ENCODE measurements at regions not wholly inside any gene's neighbourhood (a gene's known extent, or its start where the extent isn't known, plus 50 kb on each side); places are given as distances from the start of the nearest gene placed in this dataset.
A peak's percentile ranks its signal among the peaks of the same experiment; 100 is the strongest.

GRCh38 chr13:70662231-70662940 lies 554.1 kb upstream of the KLHL1 start:
- Mint-ChIP-seq H3K27ac (peak overlapping the region; percentile 76), H3K36me3 (ENCODE audit: insufficient read depth) (no peaks in the 10 kb centered on the region), H3K4me1 (ENCODE audit: low read depth) (peaks cover 23% of the 10 kb centered on the region), H3K4me3 (ENCODE audit: low read depth) (no peak overlapping the region), H3K27me3 (no peaks in the 10 kb centered on the region), H3K9me3 (ENCODE audit: low read depth) (no peaks in the 10 kb centered on the region)
- no peak for TF ChIP-seq CTCF (IDR thresholded peaks at IDR 0.05; ENCODE audit: unreplicated experiment)
- DNase-seq (ENCODE audit: low spot score, unreplicated experiment): no peak

GRCh38 chr13:70644052-70644451 lies 535.8 kb upstream of the KLHL1 start:
- H3K4me1 Mint-ChIP-seq (ENCODE audit: low read depth): no peaks in the 10 kb centered on the region
- TF ChIP-seq CTCF (IDR thresholded peaks at IDR 0.05; ENCODE audit: unreplicated experiment): no peak
- peaks cover 7% of the 10 kb centered on the region for H3K9me3 Mint-ChIP-seq (ENCODE audit: low read depth)
- H3K27me3 Mint-ChIP-seq: no peaks in the 10 kb centered on the region
- no peak overlapping the region for H3K27ac Mint-ChIP-seq
- no peaks in the 10 kb centered on the region for H3K36me3 Mint-ChIP-seq (ENCODE audit: insufficient read depth)
- DNase-seq (ENCODE audit: low spot score, unreplicated experiment): no peak
- no peak overlapping the region for H3K4me3 Mint-ChIP-seq (ENCODE audit: low read depth)

GRCh38 chr13:70634893-70635292 lies 526.6 kb upstream of the KLHL1 start:
- Mint-ChIP-seq H3K9me3 (ENCODE audit: low read depth) (no peaks in the 10 kb centered on the region), H3K4me3 (ENCODE audit: low read depth) (no peak overlapping the region), H3K27ac (no peak overlapping the region), H3K4me1 (ENCODE audit: low read depth) (no peaks in the 10 kb centered on the region), H3K27me3 (no peaks in the 10 kb centered on the region), H3K36me3 (ENCODE audit: insufficient read depth) (no peaks in the 10 kb centered on the region)
- TF ChIP-seq CTCF (IDR thresholded peaks at IDR 0.05; ENCODE audit: unreplicated experiment): no peak
- no peak for DNase-seq (ENCODE audit: low spot score, unreplicated experiment)

- H3K4me3 Mint-ChIP-seq (ENCODE audit: low read depth): no peak overlapping the region
- no peaks in the 10 kb centered on the region for H3K36me3 Mint-ChIP-seq (ENCODE audit: insufficient read depth)
- H3K9me3 Mint-ChIP-seq (ENCODE audit: low read depth): no peaks in the 10 kb centered on the region
- H3K4me1 Mint-ChIP-seq (ENCODE audit: low read depth): no peaks in the 10 kb centered on the region
- H3K27ac Mint-ChIP-seq: no peak overlapping the region
- DNase-seq (ENCODE audit: low spot score, unreplicated experiment): no peak
- TF ChIP-seq CTCF (IDR thresholded peaks at IDR 0.05; ENCODE audit: unreplicated experiment): no peak
- no peaks in the 10 kb centered on the region for H3K27me3 Mint-ChIP-seq
These were observed 522.0 kb upstream of the KLHL1 start for GRCh38 chr13:70630247-70630646.

- H3K9me3 Mint-ChIP-seq (ENCODE audit: low read depth): no peaks in the 10 kb centered on the region
- no peak overlapping the region for H3K27ac Mint-ChIP-seq
- no peaks in the 10 kb centered on the region for H3K36me3 Mint-ChIP-seq (ENCODE audit: insufficient read depth)
- peak; percentile 64 for TF ChIP-seq CTCF (IDR thresholded peaks at IDR 0.05; ENCODE audit: unreplicated experiment)
- no peak for DNase-seq (ENCODE audit: low spot score, unreplicated experiment)
- peaks cover 8% of the 10 kb centered on the region for H3K4me1 Mint-ChIP-seq (ENCODE audit: low read depth)
- no peaks in the 10 kb centered on the region for H3K27me3 Mint-ChIP-seq
- H3K4me3 Mint-ChIP-seq (ENCODE audit: low read depth): no peak overlapping the region
These were observed 515.0 kb upstream of the KLHL1 start for GRCh38 chr13:70623239-70623638.

All from progenitor cell of endocrine pancreas (in vitro differentiated cells).